RWPE1 (cell line): ENCODE measurements at regions not wholly inside any gene's neighbourhood (a gene's known extent, or its start where the extent isn't known, plus 50 kb on each side); places are given as distances from the start of the nearest gene placed in this dataset.

ENCODE experiments used
- CTCF ChIA-PET: fragments of 350-600 bp; sonication (Branson Sonifier 250); formaldehyde crosslinking; extraction: SDS; loops from one replicate; lab custom pipeline; 2021; lab: Yijun Ruan, JAX
- POLR2A ChIA-PET: fragments of 400-600 bp; formaldehyde crosslinking; extraction: SDS; loops from one replicate; lab custom pipeline; 2020; ENCODE audit warnings: antibody characterized with exemption; ENCODE audit not compliant: low non-redundant PET; lab: Yijun Ruan, JAX
- DNase-seq: peaks from one replicate; pipeline ENCODE4 v3.0.0; 2012; ENCODE audit warnings: low spot score
- H3K27ac ChIP-seq: fragments of 450-650 bp; 2 replicates; pipeline ENCODE4 v1.5.1; 2017
- TF ChIP-seq, protein P1 (sequence below): fragments of 450-650 bp; conservative IDR thresholded peaks from 2 replicates; pipeline ENCODE4 v1.5.1; 2017; ENCODE audit warnings: low read depth, mild to moderate bottlenecking

- ChIA-PET CTCF (interaction anchor here (0.6 to 1.2 kb wide), 3 partner anchors 45 to 835 kb away, joined by 4 to 5 read pairs (median 4); no protein-coding TSS in a partner anchor), POLR2A (no interaction called here)
- DNase-seq, result no peak
- no peak overlapping the region for H3K27ac ChIP-seq
- TF ChIP-seq, protein P1, sequence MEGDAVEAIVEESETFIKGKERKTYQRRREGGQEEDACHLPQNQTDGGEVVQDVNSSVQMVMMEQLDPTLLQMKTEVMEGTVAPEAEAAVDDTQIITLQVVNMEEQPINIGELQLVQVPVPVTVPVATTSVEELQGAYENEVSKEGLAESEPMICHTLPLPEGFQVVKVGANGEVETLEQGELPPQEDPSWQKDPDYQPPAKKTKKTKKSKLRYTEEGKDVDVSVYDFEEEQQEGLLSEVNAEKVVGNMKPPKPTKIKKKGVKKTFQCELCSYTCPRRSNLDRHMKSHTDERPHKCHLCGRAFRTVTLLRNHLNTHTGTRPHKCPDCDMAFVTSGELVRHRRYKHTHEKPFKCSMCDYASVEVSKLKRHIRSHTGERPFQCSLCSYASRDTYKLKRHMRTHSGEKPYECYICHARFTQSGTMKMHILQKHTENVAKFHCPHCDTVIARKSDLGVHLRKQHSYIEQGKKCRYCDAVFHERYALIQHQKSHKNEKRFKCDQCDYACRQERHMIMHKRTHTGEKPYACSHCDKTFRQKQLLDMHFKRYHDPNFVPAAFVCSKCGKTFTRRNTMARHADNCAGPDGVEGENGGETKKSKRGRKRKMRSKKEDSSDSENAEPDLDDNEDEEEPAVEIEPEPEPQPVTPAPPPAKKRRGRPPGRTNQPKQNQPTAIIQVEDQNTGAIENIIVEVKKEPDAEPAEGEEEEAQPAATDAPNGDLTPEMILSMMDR, result no peak
Observed at GRCh38 chr5:77912721-77913120, 136.6 kb upstream of the TBCA start.

DNA sequence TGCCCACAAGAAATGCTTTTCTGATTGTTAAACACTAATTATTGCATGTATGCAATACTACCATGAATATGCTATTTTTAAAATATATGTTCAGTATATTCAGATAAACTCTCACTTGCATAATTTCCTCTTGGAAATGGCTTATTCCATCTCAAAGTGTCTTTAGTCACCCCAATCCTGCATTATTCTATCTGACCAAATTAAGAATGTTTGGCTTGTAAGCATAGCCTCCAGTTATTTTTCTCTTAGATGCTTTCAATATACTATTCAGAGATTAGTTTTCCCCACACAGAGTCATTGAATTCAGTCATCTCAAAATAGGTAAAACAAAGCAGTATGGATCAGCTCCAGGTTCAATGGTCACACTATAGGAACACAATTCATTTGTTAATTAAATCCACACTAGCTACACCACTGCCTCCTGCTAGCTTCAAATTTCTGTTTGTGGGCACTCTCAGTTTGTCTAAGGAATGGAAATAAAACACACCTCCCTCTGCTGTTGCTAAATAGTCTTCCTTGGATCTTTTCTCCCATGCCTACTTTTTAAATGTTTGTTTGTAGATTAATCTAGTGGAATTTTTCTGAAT is 134.6 kb upstream of the TBCA start:
- no peak overlapping the region for H3K27ac ChIP-seq
- DNase-seq, result no peak
- TF ChIP-seq, protein P1, result no peak
- ChIA-PET CTCF (interaction anchor here (0.8 kb wide), 1 partner anchor 11 kb away, joined by 3 read pairs; no protein-coding TSS in a partner anchor), POLR2A (no interaction called here)

DNA sequence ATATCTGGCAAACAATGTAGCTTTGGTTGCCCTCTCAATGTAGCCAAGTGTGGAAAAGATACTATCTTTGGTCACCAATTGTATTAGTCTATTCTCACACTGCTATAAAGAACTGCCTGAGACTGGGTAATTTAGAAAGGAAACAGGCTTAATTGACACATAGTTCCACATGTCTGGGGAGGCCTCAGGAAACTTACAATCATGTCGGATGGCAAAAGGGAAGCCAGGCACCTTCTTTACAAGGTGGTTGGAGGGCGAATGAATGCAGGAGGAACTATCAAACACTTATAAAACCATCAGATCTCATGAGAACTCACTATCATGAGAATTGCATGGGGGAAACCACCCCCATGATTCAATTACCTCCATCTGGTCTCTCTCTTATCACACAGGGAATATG is 133.1 kb upstream of the TBCA start:
- H3K27ac ChIP-seq, result no peak overlapping the region
- DNase-seq, result no peak
- ChIA-PET POLR2A (no interaction called here), CTCF (no interaction called here)
- TF ChIP-seq, protein P1, result no peak

- H3K27ac ChIP-seq, result no peak overlapping the region
- DNase-seq, result no peak
- TF ChIP-seq, protein P1, result no peak
- ChIA-PET CTCF (no interaction called here), POLR2A (no interaction called here)
Observed at GRCh38 chr5:77908787-77909186, 132.6 kb upstream of the TBCA start.

DNA sequence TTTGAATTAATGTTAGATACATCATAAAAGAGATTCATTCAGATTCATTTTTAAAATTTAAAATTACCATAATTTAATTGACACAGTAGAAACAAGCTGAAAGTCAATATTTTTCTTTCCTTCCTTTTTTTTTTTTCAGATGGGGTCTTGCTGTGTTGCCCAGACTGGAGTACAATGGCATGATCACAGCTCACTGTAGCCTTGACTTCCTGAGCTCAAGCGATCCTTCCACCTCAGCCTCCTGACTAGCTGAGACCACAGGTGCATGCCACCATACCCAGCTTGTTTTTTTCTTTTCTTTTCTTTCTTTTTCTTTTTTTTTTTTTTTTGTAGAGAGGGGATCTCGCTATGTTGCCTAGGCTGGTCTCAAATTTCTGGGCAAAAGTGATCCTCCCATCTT is 131.6 kb upstream of the TBCA start:
- no peak overlapping the region for H3K27ac ChIP-seq
- CTCF ChIA-PET, result no interaction called here
- no peak for DNase-seq
- TF ChIP-seq, protein P1, result no peak
- POLR2A ChIA-PET, result no interaction called here

DNA sequence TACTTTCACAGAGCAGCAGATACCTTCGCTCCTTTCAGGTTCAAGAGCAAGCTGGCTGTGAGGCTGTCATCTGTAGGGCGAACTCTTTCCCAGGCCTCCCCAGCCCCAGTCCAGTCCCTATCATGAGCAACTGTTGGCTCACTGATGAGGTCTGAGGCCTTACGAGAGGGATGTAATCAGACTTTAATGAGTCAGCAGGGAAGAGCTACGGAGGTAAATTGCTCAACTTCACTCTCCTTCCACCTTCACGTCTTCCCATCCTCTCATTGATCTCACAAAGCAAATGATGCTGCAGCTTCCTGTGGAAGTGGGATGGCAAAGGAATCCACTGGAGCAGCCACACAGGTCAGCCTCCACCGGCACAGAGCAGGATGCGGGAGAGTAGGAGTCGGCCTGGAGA is 130.7 kb upstream of the TBCA start:
- H3K27ac ChIP-seq, result no peak overlapping the region
- ChIA-PET CTCF (no interaction called here), POLR2A (no interaction called here)
- DNase-seq, result peak; percentile 82
- TF ChIP-seq, protein P1, result no peak

DNA sequence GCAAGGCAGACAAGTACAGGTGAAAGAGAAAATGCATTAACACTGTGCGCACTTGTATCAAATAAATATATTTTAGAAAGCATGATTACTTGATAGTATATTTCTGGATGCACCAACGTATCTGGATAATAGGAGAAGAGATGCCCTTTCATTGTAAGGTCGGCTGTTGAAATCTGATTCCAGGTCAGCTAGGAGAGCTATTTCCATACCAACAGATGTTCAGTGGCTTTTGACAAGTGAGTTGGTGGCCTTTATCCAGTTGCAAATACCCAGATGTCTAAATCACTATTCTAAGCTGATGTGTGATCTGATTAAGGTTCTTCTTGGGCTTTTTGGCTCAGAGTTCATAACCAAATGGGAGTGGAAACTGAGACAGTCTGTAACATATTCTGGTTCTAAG is 128.2 kb upstream of the TBCA start:
- no peak overlapping the region for H3K27ac ChIP-seq
- TF ChIP-seq, protein P1, result no peak
- POLR2A ChIA-PET, result no interaction called here
- CTCF ChIA-PET, result no interaction called here
- DNase-seq, result no peak
